SU-DHL-6 (cell line): ENCODE measurements at regions not wholly inside any gene's neighbourhood (a gene's known extent, or its start where the extent isn't known, plus 50 kb on each side); places are given as distances from the start of the nearest gene placed in this dataset.

Source experiments
- H2AFZ ChIP-seq: fragments of 200-600 bp; sonication (generic); 2 replicates; pipeline ENCODE4 v1.6.1; 2014; ENCODE audit warnings: low read depth, mild to moderate bottlenecking, moderate library complexity, mixed read lengths, antibody characterized with exemption, low read length; ENCODE audit not compliant: severe bottlenecking
- H3F3A ChIP-seq: fragments of 200-600 bp; shearing (Covaris generic); 2 replicates; pipeline ENCODE4 v1.6.0; 2016; ENCODE audit warnings: antibody characterized with exemption, mild to moderate bottlenecking; ENCODE audit not compliant: insufficient read depth
- H3K27ac ChIP-seq: fragments of 200-600 bp; sonication (generic); 2 replicates; pipeline ENCODE4 v1.5.1; 2016; ENCODE audit warnings: low read depth, mild to moderate bottlenecking, low read length, moderate library complexity, mixed read lengths
- H3K27me3 ChIP-seq: fragments of 200-600 bp; sonication (generic), shearing (Covaris generic); 2 replicates; pipeline ENCODE4 v1.6.0; 2014; ENCODE audit warnings: mild to moderate bottlenecking, low read length
- H3K36me3 ChIP-seq: fragments of 200-600 bp; sonication (generic); 2 replicates; pipeline ENCODE4 v1.6.1; 2014; ENCODE audit warnings: mild to moderate bottlenecking, low read length, mixed read lengths
- H3K4me2 ChIP-seq: fragments of 300-600, 200-600 bp; shearing (Covaris generic), sonication (generic); 2 replicates; pipeline ENCODE4 v1.6.0; 2014; ENCODE audit warnings: low read length, low read depth, mild to moderate bottlenecking; ENCODE audit not compliant: poor library complexity, severe bottlenecking
- H3K4me3 ChIP-seq: fragments of 200-600 bp; sonication (generic); 2 replicates; pipeline ENCODE4 v1.5.1; 2014; ENCODE audit warnings: antibody characterized with exemption, low read length, mild to moderate bottlenecking, mixed read lengths; ENCODE audit not compliant: insufficient read depth, poor library complexity, severe bottlenecking
- H3K79me2 ChIP-seq: fragments of 200-600 bp; sonication (generic); 2 replicates; pipeline ENCODE4 v1.6.1; 2014; ENCODE audit warnings: mild to moderate bottlenecking, low read length, moderate library complexity; ENCODE audit not compliant: insufficient read depth
- H3K9ac ChIP-seq: fragments of 200-600 bp; sonication (generic); 2 replicates; pipeline ENCODE4 v1.7.0; 2014; ENCODE audit warnings: mild to moderate bottlenecking, low read length
- H3K9me2 ChIP-seq: fragments of 200-600 bp; sonication (generic); replicated peaks from 2 replicates; pipeline ENCODE4 v1.6.1; 2014; ENCODE audit warnings: low read length; ENCODE audit not compliant: insufficient read depth
- H3K9me3 ChIP-seq: fragments of 200-600 bp; sonication (generic); 2 replicates; pipeline ENCODE4 v1.6.1; 2014; ENCODE audit warnings: low read length, mixed read lengths; ENCODE audit not compliant: insufficient read depth
- H4K20me1 ChIP-seq: fragments of 200-600 bp; sonication (generic); 2 replicates; pipeline ENCODE4 v1.6.1; 2014; ENCODE audit warnings: low read depth, mild to moderate bottlenecking, antibody characterized with exemption, low read length, moderate library complexity, mixed read lengths
- CTCF ChIP-seq: fragments of 200-600 bp; sonication (generic); IDR thresholded peaks from one replicate; pipeline ENCODE4 v1.5.1; 2017; ENCODE audit warnings: antibody characterized with exemption, mild to moderate bottlenecking, low read length, moderate library complexity; ENCODE audit not compliant: insufficient read depth, poor library complexity, severe bottlenecking
- EZH2phosphoT487 ChIP-seq: fragments of 200-600 bp; sonication (generic), shearing (Covaris generic); conservative IDR thresholded peaks from 2 replicates; pipeline ENCODE4 v1.6.1; 2018; ENCODE audit warnings: mild to moderate bottlenecking, antibody characterized with exemption, low read length, moderate library complexity, mixed read lengths

- Histone ChIP-seq H3K36me3 (no peaks in the 10 kb centered on the region), H2AFZ (no peak overlapping the region), H3K27me3 (no peaks in the 10 kb centered on the region), H3K27ac (no peak overlapping the region), H3K9me2 (no peaks in the 10 kb centered on the region), H4K20me1 (no peaks in the 10 kb centered on the region), H3K9ac (no peak overlapping the region), H3K9me3 (no peaks in the 10 kb centered on the region), H3F3A (no peaks in the 10 kb centered on the region), H3K4me3 (no peak overlapping the region), H3K79me2 (no peaks in the 10 kb centered on the region), H3K4me2 (no peak overlapping the region)
- TF ChIP-seq CTCF: no peak
- no peak for TF ChIP-seq EZH2phosphoT487
Measured at GRCh38 chr4:133887723-133888122, 313.9 kb downstream of the PABPC4L start.

- TF ChIP-seq EZH2phosphoT487: no peak
- TF ChIP-seq CTCF: no peak
- Histone ChIP-seq H3K4me2 (no peak overlapping the region), H3K79me2 (no peaks in the 10 kb centered on the region), H4K20me1 (no peaks in the 10 kb centered on the region), H3K9ac (no peak overlapping the region), H3K27me3 (no peaks in the 10 kb centered on the region), H3K9me3 (no peaks in the 10 kb centered on the region), H3K27ac (no peak overlapping the region), H3K36me3 (no peaks in the 10 kb centered on the region), H3K9me2 (no peaks in the 10 kb centered on the region), H3F3A (no peaks in the 10 kb centered on the region), H3K4me3 (no peak overlapping the region), H2AFZ (no peak overlapping the region)
Measured at GRCh38 chr4:133869486-133869885, 332.1 kb downstream of the PABPC4L start.

GRCh38 chr4:133868856-133869255, 332.7 kb downstream of the PABPC4L start:
- no peak for TF ChIP-seq CTCF
- Histone ChIP-seq H2AFZ (no peak overlapping the region), H3K9ac (no peak overlapping the region)

GRCh38 chr4:133866328-133866699, 335.3 kb downstream of the PABPC4L start:
- no peak overlapping the region for H3K4me3 ChIP-seq
- H3K79me2 ChIP-seq: no peaks in the 10 kb centered on the region
- H2AFZ ChIP-seq: no peak overlapping the region
- no peaks in the 10 kb centered on the region for H3K9me2 ChIP-seq
- H3K27me3 ChIP-seq: no peaks in the 10 kb centered on the region
- no peak overlapping the region for H3K27ac ChIP-seq
- no peak overlapping the region for H3K4me2 ChIP-seq
- no peaks in the 10 kb centered on the region for H3F3A ChIP-seq
- no peak overlapping the region for H3K9ac ChIP-seq
- H3K36me3 ChIP-seq: no peaks in the 10 kb centered on the region
- TF ChIP-seq CTCF: no peak
- TF ChIP-seq EZH2phosphoT487: no peak
- H3K9me3 ChIP-seq: no peaks in the 10 kb centered on the region
- H4K20me1 ChIP-seq: no peaks in the 10 kb centered on the region

More at GRCh38 chr4:133868856-133869255, 332.7 kb downstream of the PABPC4L start:
- H4K20me1 ChIP-seq: no peaks in the 10 kb centered on the region
- H3K9me2 ChIP-seq: no peaks in the 10 kb centered on the region
- H3K79me2 ChIP-seq: no peaks in the 10 kb centered on the region
- H3K4me3 ChIP-seq: no peak overlapping the region
- no peak overlapping the region for H3K4me2 ChIP-seq
- no peaks in the 10 kb centered on the region for H3F3A ChIP-seq
- no peaks in the 10 kb centered on the region for H3K9me3 ChIP-seq
- H3K36me3 ChIP-seq: no peaks in the 10 kb centered on the region
- no peaks in the 10 kb centered on the region for H3K27me3 ChIP-seq
- H3K27ac ChIP-seq: no peak overlapping the region
